Retinal pigment epithelial cell (primary cell): ENCODE measurements at regions not wholly inside any gene's neighbourhood (a gene's known extent, or its start where the extent isn't known, plus 50 kb on each side); places are given as distances from the start of the nearest gene placed in this dataset.

Experiments used
- DNase-seq: peaks from one replicate; pipeline ENCODE4 v3.0.0-alpha.2; 2010; ENCODE audit warnings: low read depth
- H3K4me3 ChIP-seq: 2 replicates; pipeline ENCODE4 v1.5.1; 2011; ENCODE audit warnings: mild to moderate bottlenecking, low read length, control low read depth, moderate library complexity
- CTCF ChIP-seq: conservative IDR thresholded peaks from 2 replicates; pipeline ENCODE4 v1.5.1; 2011; ENCODE audit warnings: low read depth, low read length, control low read depth, inconsistent platforms

GRCh38 chr2:120969613-120970355 lies 234.1 kb downstream of the GLI2 start:
- TF ChIP-seq CTCF, result no peak
- DNase-seq, result no peak
- H3K4me3 ChIP-seq, result no peak overlapping the region

- DNase-seq, result no peak
- no peak for TF ChIP-seq CTCF
- no peak overlapping the region for H3K4me3 ChIP-seq
Measured at GRCh38 chr2:120971866-120972265, 236.2 kb downstream of the GLI2 start.

GRCh38 chr2:120972286-120972685 lies 236.6 kb downstream of the GLI2 start:
- TF ChIP-seq CTCF, result no peak
- no peak overlapping the region for H3K4me3 ChIP-seq
- DNase-seq, result no peak

GRCh38 chr2:120973196-120973595 lies 237.5 kb downstream of the GLI2 start:
- no peak for DNase-seq
- no peak overlapping the region for H3K4me3 ChIP-seq
- TF ChIP-seq CTCF, result no peak

GRCh38 chr2:120974950-120975349 lies 239.3 kb downstream of the GLI2 start:
- no peak for DNase-seq
- H3K4me3 ChIP-seq, result no peak overlapping the region
- no peak for TF ChIP-seq CTCF

GRCh38 chr2:120976501-120977307 lies 241.0 kb downstream of the GLI2 start:
- no peak for TF ChIP-seq CTCF
- no peak overlapping the region for H3K4me3 ChIP-seq
- no peak for DNase-seq
